ENCODE measurements at regions not wholly inside any gene's neighbourhood (a gene's known extent, or its start where the extent isn't known, plus 50 kb on each side); places are given as distances from the start of the nearest gene placed in this dataset.

GRCh38 chr14:104385531-104386101 lies 193.9 kb upstream of the C14orf180 start:
- DNase-seq (peak in 1 of 3 donors; percentile 9), ATAC-seq (no peak)
- Histone ChIP-seq H3K4me3 (no peak overlapping the region), H3K9me3 (peaks cover 1% of the 10 kb centered on the region), H3K4me1 (ENCODE audit: low read depth) (no peaks in the 10 kb centered on the region), H3K36me3 (ENCODE audit: low read depth) (no peaks in the 10 kb centered on the region)
- no peak for TF ChIP-seq CTCF (IDR thresholded peaks at IDR 0.05)
- intact Hi-C loops (cut with DNase I, micrococcal nuclease), result no loop called here

- H3K4me1 ChIP-seq (ENCODE audit: low read depth), result no peaks in the 10 kb centered on the region
- no peak overlapping the region for H3K4me3 ChIP-seq
- intact Hi-C loops (cut with DNase I, micrococcal nuclease), result no loop called here
- no peak for TF ChIP-seq CTCF (IDR thresholded peaks at IDR 0.05)
- DNase-seq, result no peak
- no peak for ATAC-seq
- no peaks in the 10 kb centered on the region for H3K36me3 ChIP-seq (ENCODE audit: low read depth)
- H3K9me3 ChIP-seq, result no peaks in the 10 kb centered on the region
These were observed 193.3 kb upstream of the C14orf180 start for GRCh38 chr14:104386151-104386841.

GRCh38 chr14:104387022-104388010 lies 192.2 kb upstream of the C14orf180 start:
- no peak for TF ChIP-seq CTCF (IDR thresholded peaks at IDR 0.05)
- H3K4me3 ChIP-seq, result no peak overlapping the region
- DNase-seq, result peak in 1 of 3 donors; percentile 40
- no peaks in the 10 kb centered on the region for H3K36me3 ChIP-seq (ENCODE audit: low read depth)
- H3K9me3 ChIP-seq, result no peaks in the 10 kb centered on the region
- no peaks in the 10 kb centered on the region for H3K4me1 ChIP-seq (ENCODE audit: low read depth)
- no peak for ATAC-seq
- intact Hi-C loops (cut with DNase I, micrococcal nuclease), result no loop called here

- ATAC-seq (no peak), DNase-seq (no peak)
- H3K4me1 ChIP-seq (ENCODE audit: low read depth), result no peaks in the 10 kb centered on the region
- no peak overlapping the region for H3K4me3 ChIP-seq
- no peaks in the 10 kb centered on the region for H3K9me3 ChIP-seq
- TF ChIP-seq CTCF (IDR thresholded peaks at IDR 0.05), result no peak
- intact Hi-C loops (cut with DNase I, micrococcal nuclease), result no loop called here
- H3K36me3 ChIP-seq (ENCODE audit: low read depth), result no peaks in the 10 kb centered on the region
These were observed 191.5 kb upstream of the C14orf180 start for GRCh38 chr14:104388011-104388521.

GRCh38 chr14:104388541-104389325 lies 190.8 kb upstream of the C14orf180 start:
- peak in 1 of 3 donors; percentile 47 for DNase-seq
- Histone ChIP-seq H3K4me1 (ENCODE audit: low read depth) (no peaks in the 10 kb centered on the region), H3K4me3 (no peak overlapping the region), H3K9me3 (no peaks in the 10 kb centered on the region), H3K36me3 (ENCODE audit: low read depth) (no peaks in the 10 kb centered on the region)
- intact Hi-C loops (cut with DNase I, micrococcal nuclease), result no loop called here
- no peak for ATAC-seq
- TF ChIP-seq CTCF (IDR thresholded peaks at IDR 0.05), result no peak

Data from mucosa of descending colon (tissue), 3 donors.